WTC11 (cell line): ENCODE measurements at regions not wholly inside any gene's neighbourhood (a gene's known extent, or its start where the extent isn't known, plus 50 kb on each side); places are given as distances from the start of the nearest gene placed in this dataset.

Experiments
- ATAC-seq: fragments of 200-7000 bp; cut with Tn5 transposase; 2 replicates; pipeline ENCODE4 v1.10.0; 2021; ENCODE audit warnings: mild to moderate bottlenecking, moderate library complexity
- CTCF ChIA-PET: fragments of 300-600 bp; sonication (Branson Sonifier 250); formaldehyde crosslinking; loops from one replicate; lab custom pipeline; 2021; ENCODE audit warnings: antibody characterized with exemption; lab: Charles Lee
- POLR2A ChIA-PET: fragments of 350-600 bp; sonication (Branson Sonifier 250); formaldehyde crosslinking; loops from one replicate; lab custom pipeline; 2021; ENCODE audit warnings: antibody characterized with exemption; lab: Charles Lee
- DNase-seq: peaks from one replicate; pipeline ENCODE4 v3.0.0; 2021; ENCODE audit warnings: low spot score
- H3K27ac Mint-ChIP-seq: 2 replicates; pipeline ENCODE4 v1.8.0; 2021; ENCODE audit warnings: mixed read lengths
- H3K27me3 Mint-ChIP-seq: 2 replicates; pipeline ENCODE4 v1.8.0; 2021; ENCODE audit warnings: low read depth, mild to moderate bottlenecking, moderate library complexity, mixed read lengths
- H3K36me3 Mint-ChIP-seq: 2 replicates; pipeline ENCODE4 v1.8.0; 2021; ENCODE audit warnings: mixed read lengths
- H3K4me1 Mint-ChIP-seq: 2 replicates; pipeline ENCODE4 v1.8.0; 2022; ENCODE audit warnings: mixed read lengths
- H3K4me3 Mint-ChIP-seq: 2 replicates; pipeline ENCODE4 v1.8.0; 2021; ENCODE audit warnings: mild to moderate bottlenecking, moderate library complexity, mixed read lengths
- H3K9me3 Mint-ChIP-seq: 2 replicates; pipeline ENCODE4 v1.8.0; 2021; ENCODE audit warnings: mixed read lengths
- ARID4B ChIP-seq: sonication (generic); formaldehyde crosslinking; IDR thresholded peaks from 2 replicates; pipeline ENCODE4 v1.8.0; 2023; ENCODE audit warnings: missing genetic modification reagents, mild to moderate bottlenecking, borderline replicate concordance
- EMX1 ChIP-seq: fragments of 250-450 bp; sonication (Bioruptor Pico); IDR thresholded peaks from 2 replicates; pipeline ENCODE4 v1.8.0; 2021; ENCODE audit warnings: mild to moderate bottlenecking
- ESRRA ChIP-seq: sonication (generic); formaldehyde crosslinking; IDR thresholded peaks from 2 replicates; pipeline ENCODE4 v1.8.1; 2022; ENCODE audit warnings: mild to moderate bottlenecking, missing genetic modification reagents, borderline replicate concordance
- FOXP4 ChIP-seq: sonication (generic); formaldehyde crosslinking; IDR thresholded peaks from 2 replicates; pipeline ENCODE4 v1.8.0; 2022; ENCODE audit warnings: mild to moderate bottlenecking, missing genetic modification reagents
- GABPB1 ChIP-seq: sonication (generic); formaldehyde crosslinking; IDR thresholded peaks from 2 replicates; pipeline ENCODE4 v1.8.1; 2023; ENCODE audit warnings: mild to moderate bottlenecking, missing genetic modification reagents
- HMGA2 ChIP-seq: fragments of 250-450 bp; sonication (Bioruptor Pico); IDR thresholded peaks from 2 replicates; pipeline ENCODE4 v1.4.0; 2021; ENCODE audit warnings: mild to moderate bottlenecking, moderate library complexity
- JUN ChIP-seq: sonication (generic); formaldehyde crosslinking; IDR thresholded peaks from 2 replicates; pipeline ENCODE4 v1.8.0; 2023; ENCODE audit warnings: mild to moderate bottlenecking, missing genetic modification reagents
- MAX ChIP-seq: sonication (generic); formaldehyde crosslinking; IDR thresholded peaks from 2 replicates; pipeline ENCODE4 v1.8.0; 2022; ENCODE audit warnings: mild to moderate bottlenecking, missing genetic modification reagents
- NR1H2 ChIP-seq: sonication (generic); formaldehyde crosslinking; IDR thresholded peaks from 2 replicates; pipeline ENCODE4 v1.9.0; 2021; ENCODE audit warnings: mild to moderate bottlenecking, moderate library complexity, missing genetic modification reagents
- SMAD3 ChIP-seq: sonication (generic); formaldehyde crosslinking; IDR thresholded peaks from 2 replicates; pipeline ENCODE4 v1.8.0; 2022; ENCODE audit warnings: missing genetic modification reagents, mild to moderate bottlenecking, borderline replicate concordance
- TP53 ChIP-seq: sonication (generic); formaldehyde crosslinking; IDR thresholded peaks from 2 replicates; pipeline ENCODE4 v1.8.1; 2023; ENCODE audit warnings: mild to moderate bottlenecking, missing genetic modification reagents
- USF2 ChIP-seq: sonication (generic); formaldehyde crosslinking; IDR thresholded peaks from 2 replicates; pipeline ENCODE4 v1.8.1; 2023; ENCODE audit warnings: mild to moderate bottlenecking, missing genetic modification reagents, moderate library complexity
- ZNF671 ChIP-seq: fragments of 250-450 bp; sonication (Bioruptor Pico); IDR thresholded peaks from 2 replicates; pipeline ENCODE4 v1.8.0; 2021; ENCODE audit warnings: mild to moderate bottlenecking
- TF ChIP-seq, protein P1 (sequence below): fragments of 250-450 bp; sonication (Bioruptor Pico); IDR thresholded peaks from 2 replicates; pipeline ENCODE4 v2.1.2; 2022; ENCODE audit warnings: mild to moderate bottlenecking, moderate library complexity
- TF ChIP-seq, protein P2 (sequence below): sonication (generic); formaldehyde crosslinking; IDR thresholded peaks from 2 replicates; pipeline ENCODE4 v1.8.1; 2022; ENCODE audit warnings: missing genetic modification reagents, borderline replicate concordance

DNA sequence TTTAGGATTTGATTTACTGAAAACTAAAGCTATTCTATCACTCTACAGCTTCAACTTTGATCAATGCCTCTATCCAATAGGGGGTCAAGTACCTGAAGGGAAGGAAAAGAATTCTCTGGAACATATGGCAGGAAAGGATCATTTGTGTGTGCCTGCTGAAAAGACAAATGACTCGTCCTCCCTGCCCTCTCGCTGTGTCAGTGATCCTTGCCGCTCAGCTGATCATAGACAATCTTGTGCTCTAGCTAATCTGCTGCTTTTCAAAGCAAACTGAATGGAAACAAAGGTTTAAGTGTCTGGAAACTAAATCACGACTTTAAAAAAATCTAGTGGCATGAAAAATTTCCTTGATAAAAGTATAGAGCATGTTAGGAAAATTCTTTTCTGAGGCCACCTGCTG is 75.6 kb upstream of the CPO start:
- DNase-seq (no peak), ATAC-seq (no peak)
- H3K4me1 Mint-ChIP-seq = peaks cover 25% of the 10 kb centered on the region
- H3K27me3 Mint-ChIP-seq = no peaks in the 10 kb centered on the region
- POLR2A ChIA-PET = no interaction called here
- no peak overlapping the region for H3K27ac Mint-ChIP-seq
- H3K36me3 Mint-ChIP-seq = no peaks in the 10 kb centered on the region; the same call in 1 of the 2 replicates
- H3K4me3 Mint-ChIP-seq = no peak overlapping the region
- no peak for TF ChIP-seq SMAD3
- TF ChIP-seq TP53 (CRISPR knock-in tag) = no peak
- TF ChIP-seq, protein P1, sequence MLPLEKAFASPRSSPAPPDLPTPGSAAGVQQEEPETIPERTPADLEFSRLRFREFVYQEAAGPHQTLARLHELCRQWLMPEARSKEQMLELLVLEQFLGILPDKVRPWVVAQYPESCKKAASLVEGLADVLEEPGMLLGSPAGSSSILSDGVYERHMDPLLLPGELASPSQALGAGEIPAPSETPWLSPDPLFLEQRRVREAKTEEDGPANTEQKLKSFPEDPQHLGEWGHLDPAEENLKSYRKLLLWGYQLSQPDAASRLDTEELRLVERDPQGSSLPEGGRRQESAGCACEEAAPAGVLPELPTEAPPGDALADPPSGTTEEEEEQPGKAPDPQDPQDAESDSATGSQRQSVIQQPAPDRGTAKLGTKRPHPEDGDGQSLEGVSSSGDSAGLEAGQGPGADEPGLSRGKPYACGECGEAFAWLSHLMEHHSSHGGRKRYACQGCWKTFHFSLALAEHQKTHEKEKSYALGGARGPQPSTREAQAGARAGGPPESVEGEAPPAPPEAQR (CRISPR knock-in tag) = no peak
- no peak for TF ChIP-seq MAX (CRISPR knock-in tag)
- TF ChIP-seq NR1H2 = no peak
- TF ChIP-seq ARID4B (CRISPR knock-in tag) = no peak
- TF ChIP-seq ESRRA (CRISPR knock-in tag) = no peak
- TF ChIP-seq USF2 (CRISPR knock-in tag) = no peak
- TF ChIP-seq GABPB1 (CRISPR knock-in tag) = no peak
- no peak for TF ChIP-seq HMGA2 (CRISPR knock-in tag)
- TF ChIP-seq FOXP4 = no peak
- TF ChIP-seq JUN (CRISPR knock-in tag) = no peak
- no peak for TF ChIP-seq ZNF671 (CRISPR knock-in tag)
- TF ChIP-seq EMX1 (CRISPR knock-in tag) = no peak
- H3K9me3 Mint-ChIP-seq = 0 out of 2 replicates have a peak, but pooled peaks cover 3% of the 10 kb centered on the region
- CTCF ChIA-PET = interaction anchor here (0.8 kb wide), 1 partner anchor 23 kb away, joined by 3 read pairs; no protein-coding TSS in a partner anchor

GRCh38 chr2:206867006-206867405 is 72.3 kb upstream of the CPO start:
- H3K4me1 Mint-ChIP-seq = peaks cover 12% of the 10 kb centered on the region
- H3K27ac Mint-ChIP-seq = no peak overlapping the region
- no peaks in the 10 kb centered on the region for H3K9me3 Mint-ChIP-seq
- H3K27me3 Mint-ChIP-seq = no peaks in the 10 kb centered on the region
- ATAC-seq (no peak), DNase-seq (no peak)
- TF ChIP-seq, protein P2, sequence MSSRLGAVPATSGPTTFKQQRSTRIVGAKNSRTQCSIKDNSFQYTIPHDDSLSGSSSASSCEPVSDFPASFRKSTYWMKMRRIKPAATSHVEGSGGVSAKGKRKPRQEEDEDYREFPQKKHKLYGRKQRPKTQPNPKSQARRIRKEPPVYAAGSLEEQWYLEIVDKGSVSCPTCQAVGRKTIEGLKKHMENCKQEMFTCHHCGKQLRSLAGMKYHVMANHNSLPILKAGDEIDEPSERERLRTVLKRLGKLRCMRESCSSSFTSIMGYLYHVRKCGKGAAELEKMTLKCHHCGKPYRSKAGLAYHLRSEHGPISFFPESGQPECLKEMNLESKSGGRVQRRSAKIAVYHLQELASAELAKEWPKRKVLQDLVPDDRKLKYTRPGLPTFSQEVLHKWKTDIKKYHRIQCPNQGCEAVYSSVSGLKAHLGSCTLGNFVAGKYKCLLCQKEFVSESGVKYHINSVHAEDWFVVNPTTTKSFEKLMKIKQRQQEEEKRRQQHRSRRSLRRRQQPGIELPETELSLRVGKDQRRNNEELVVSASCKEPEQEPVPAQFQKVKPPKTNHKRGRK (CRISPR knock-in tag) = no peak
- no peak overlapping the region for H3K4me3 Mint-ChIP-seq
- H3K36me3 Mint-ChIP-seq = no peaks in the 10 kb centered on the region
- CTCF ChIA-PET = interaction anchor here (1.0 kb wide), 1 partner anchor 26 kb away, joined by 3 read pairs; no protein-coding TSS in a partner anchor
- POLR2A ChIA-PET = no interaction called here
